Activated CD4-positive, alpha-beta T cell treated with anti-CD3 and anti-CD28 coated beads, Interleukin-10, Interleukin-2, amounts not matched to agents 100 ng/mL and 50 ng/mL, durations not matched to agents 16 hours and 8 hours (primary cell): ENCODE measurements at regions not wholly inside any gene's neighbourhood (a gene's known extent, or its start where the extent isn't known, plus 50 kb on each side); places are given as distances from the start of the nearest gene placed in this dataset.

ENCODE experiments used
- DNase-seq: peaks from one replicate; pipeline ENCODE4 v3.0.0-alpha.2; 2020

DNA sequence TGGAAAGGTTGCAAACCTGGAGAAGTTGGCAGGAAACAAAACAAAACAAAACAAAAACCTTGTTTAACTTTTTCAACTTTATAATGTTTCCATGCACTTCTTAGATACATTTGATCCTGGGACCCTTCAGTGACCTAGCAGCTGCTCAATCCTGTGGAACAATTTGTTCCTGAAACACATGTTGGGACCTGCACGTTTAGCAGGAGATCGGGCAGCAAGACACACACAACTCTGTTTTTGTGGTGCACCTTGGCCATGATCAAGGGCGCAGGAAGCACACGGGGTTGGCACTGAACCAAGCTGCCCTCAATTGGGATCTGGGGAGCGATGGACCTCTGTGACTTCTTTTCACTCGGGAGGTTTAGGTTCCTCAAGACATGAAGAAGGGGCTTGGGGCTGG is 268.7 kb downstream of the LOXHD1 start:
- DNase-seq, result no peak

DNA sequence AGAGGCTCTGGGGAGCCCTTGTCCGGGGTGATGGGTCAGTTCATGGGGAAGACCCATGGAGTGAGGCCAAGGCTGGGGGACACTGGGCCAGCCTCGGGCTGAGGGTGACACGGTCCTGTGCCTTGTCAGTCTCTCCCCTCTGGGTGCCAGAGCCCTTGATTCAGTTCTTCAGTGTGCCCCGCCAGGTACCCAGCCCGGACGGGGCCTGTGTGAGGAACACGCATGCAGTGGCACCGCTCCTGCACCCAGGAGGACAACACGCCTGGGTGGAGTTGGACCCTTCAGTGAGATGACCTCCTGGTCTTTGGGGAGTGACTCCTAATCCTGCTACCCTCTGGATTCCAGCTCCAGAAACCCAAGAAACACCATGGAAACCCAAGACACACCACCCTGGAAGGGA is 264.4 kb downstream of the LOXHD1 start:
- DNase-seq, result no peak

DNA sequence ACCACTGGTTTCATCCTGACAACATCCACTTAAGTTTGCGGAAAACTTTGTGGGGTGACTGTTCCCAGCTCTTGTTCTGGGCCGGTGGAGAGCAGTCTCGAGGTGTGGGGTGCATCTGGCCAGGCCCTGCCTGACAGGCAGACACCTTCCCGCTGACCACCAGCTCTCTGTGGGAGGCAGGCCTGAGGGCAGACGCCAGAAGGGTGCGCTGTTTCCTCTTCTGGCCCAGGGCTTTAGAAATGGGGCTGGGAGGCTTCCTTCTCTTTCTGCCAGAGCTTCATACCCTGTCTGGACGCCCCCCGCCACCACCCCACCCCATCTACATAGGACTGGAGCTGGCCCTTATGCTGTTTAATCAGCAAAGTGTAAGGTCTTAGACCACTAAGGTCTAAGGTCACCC is 263.8 kb downstream of the LOXHD1 start:
- no peak for DNase-seq

DNA sequence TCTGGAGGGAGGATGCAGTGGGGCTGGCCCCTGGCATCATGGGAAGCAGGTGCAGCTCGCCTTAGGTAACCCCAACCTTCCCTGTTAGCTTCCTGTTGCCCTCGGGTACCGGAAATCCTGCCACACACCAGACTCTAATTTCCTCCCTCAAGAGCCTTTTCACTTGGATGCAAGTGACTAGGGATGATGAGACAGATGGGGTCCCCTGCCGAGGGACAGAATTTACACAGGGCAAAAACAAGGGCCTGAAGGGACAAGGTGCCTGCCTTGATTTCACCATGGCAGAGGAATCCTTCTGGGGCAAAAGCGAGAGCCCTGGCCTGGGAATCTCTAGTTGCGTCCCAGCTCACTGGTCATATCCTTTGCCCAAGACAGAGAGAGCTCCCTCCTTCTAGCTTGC is 263.1 kb downstream of the LOXHD1 start:
- DNase-seq, result no peak

DNA sequence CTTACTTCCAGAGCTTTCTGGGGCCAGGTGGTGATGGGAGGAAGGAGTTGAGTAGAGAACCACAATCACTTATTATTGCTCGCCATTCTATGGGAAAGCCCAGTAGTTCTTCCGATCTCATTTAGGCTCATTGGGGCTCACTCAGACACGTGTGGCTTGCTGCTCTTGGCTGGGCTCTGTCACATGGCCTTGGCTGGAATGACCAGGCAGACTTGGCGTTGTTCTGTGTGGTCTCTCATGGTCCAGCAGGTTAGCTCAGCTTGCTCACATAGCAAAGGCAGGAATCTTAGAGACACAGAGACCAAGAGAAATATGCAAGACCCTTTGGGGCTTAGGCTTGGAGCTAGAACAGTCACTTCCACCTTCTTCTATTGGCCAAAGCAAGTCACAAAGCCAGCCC is 261.2 kb downstream of the LOXHD1 start:
- no peak for DNase-seq

DNA sequence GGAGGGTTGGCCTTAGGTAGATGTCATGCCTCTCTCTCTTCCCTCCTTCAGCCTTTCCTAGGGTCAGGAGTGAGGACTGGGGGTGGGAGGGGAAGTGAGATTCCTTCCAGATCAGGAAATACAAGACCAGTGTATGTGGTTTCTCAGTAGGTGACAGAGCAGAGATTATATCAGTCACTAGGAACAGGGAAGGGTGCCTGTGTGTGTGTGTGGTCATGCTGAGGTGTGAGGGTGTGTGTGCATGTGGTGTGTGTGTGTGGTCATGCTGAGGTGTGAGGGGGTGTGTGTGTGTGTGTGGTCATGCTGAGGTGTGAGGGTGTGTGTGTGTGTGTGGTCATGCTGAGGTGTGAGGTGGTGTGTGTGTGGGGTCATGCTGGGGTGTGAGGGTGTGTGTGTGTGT is 259.8 kb downstream of the LOXHD1 start:
- DNase-seq, result no peak

DNA sequence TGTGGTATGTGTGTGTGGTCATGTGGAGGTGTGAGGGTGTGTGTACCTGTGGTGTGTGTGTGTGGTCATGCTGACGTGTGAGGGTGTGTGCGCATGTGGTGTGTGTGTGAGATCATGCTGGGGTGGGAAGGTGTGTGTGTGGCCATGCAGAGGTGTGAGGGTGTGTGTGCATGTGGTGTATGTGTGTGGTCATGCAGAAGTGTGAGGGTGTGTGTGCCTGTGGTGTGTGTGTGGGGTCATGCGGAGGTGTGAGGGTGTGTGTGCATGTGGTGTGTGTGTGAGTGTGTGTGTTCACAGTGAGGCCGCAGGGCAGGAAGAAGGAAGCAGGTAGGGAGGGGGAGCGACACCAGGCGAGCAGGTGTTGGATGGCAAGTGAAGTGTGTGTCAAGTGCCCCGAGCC is 259.0 kb downstream of the LOXHD1 start:
- no peak for DNase-seq

DNA sequence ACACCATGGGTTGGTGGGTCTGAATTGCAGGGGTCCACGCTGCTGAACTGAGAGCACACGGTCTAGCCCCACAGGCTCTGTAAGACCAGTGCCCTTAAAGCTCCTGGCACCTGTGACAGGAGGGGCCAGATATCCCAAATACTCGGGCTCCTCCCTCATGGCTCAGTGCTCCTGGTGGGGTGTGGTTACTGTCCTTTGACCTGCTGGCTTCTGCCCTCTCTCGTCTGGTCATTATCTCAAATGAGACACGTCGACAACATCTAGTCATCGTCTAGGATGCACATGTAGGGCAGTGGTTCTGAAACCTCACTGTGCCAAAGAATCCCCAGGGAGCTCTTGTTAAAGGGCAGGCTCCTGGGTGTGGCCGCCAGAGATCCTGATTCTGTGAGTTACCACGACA is 258.4 kb downstream of the LOXHD1 start:
- DNase-seq, result no peak

DNA sequence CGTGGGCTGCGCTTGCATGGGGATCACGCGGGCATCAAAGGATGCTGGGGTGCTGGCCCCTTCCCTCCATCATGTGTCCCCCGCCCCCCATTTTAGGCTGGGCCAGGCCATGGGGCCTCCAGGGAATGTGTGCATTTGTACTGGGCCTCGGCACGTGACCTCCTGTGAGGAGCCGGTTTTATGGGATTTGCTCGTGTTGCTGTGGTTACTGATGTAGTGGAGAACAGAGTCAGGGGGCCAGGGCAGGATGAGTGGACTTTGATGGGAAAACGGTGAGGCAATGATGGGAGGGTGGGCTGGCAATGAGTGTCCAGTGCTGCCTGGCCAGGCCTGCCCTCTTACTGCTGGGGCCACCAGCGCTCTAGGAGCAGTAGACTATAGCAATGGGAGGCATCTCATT is 257.7 kb downstream of the LOXHD1 start:
- no peak for DNase-seq

DNA sequence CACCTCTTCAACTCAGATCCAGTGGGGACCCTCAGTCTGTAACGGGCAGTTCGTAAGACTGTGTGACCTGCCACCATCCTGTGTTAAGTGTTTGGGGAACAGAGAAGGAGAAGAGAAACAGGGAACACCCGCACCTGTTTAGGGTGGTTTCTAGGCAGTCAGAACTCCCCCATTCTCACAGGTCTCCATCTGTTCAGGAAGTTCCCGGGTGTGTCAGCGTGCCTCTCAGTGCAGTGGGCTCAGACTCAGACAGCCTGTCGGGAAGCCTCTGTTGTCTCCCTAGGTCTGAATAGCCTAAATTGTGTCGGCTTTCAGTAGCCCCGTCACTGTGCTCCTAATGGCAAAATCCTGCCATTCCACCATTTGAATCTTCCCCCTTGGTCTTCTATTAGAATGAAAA is 256.6 kb downstream of the LOXHD1 start:
- no peak for DNase-seq

DNA sequence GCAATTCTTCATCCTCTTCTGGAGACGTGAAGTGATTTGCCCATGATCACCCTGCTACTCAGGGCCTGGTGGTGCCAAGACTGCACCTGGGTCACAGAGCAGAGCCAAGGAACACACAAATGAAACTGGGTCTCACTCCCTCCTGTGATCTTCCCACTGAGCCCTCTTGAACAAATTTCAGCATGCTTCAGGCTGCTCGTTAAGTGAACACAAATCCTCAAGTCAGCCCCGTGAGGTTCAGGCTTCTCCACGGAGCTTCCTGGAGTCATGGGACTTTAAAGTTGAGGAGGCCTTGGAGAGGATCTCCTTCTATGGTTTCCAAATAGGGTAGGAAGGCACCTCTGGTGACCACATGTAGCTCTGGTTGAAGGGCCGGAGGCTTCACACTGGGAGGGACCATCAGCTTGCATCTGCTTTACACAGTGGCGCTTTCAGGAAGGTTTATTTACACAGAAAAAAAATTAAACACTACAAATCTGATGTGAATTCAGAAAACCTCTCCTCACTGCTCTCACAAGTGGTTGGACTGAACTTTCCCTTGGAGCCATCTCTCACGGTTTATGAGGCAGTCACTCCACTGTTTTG is 255.4 kb downstream of the LOXHD1 start:
- DNase-seq, result no peak

DNA sequence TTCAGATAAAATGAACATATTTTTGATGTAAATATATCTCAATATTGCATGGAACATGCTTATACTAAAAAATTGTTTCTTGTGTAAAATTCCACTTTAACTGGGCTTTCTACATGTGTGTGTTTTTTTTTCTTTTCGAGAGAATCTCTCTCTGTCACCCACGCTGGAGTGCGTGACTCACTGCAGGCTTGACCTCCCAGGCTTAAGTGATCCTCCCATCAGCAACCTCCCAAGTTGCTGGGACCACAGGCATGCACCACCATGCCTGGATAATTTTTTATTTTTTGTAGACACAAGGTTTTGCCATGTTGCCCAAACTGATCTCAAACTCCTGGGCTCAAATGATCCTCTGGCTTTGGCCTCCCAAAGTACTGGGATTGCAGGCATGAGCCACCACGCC is 254.6 kb downstream of the LOXHD1 start:
- DNase-seq, result no peak

DNA sequence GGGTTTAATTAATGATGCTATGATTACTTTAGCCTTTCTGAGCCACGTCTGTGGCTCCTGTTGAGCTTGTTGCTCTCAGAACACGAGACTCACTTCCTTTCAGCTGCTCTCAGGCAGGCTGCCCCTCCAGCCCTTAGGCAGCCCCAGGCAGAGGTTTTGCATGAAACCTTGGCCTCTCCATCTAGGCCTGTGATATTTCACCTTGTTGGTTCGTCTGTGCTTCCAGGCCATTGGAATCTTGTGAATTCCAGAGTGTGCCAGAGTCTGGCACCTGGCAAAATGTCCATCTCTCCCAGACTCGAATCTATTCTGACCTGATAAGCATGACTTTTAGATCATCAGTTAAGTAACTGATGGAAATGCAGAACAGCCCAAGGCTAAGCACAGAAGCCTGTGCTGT is 254.1 kb downstream of the LOXHD1 start:
- DNase-seq, result no peak

DNA sequence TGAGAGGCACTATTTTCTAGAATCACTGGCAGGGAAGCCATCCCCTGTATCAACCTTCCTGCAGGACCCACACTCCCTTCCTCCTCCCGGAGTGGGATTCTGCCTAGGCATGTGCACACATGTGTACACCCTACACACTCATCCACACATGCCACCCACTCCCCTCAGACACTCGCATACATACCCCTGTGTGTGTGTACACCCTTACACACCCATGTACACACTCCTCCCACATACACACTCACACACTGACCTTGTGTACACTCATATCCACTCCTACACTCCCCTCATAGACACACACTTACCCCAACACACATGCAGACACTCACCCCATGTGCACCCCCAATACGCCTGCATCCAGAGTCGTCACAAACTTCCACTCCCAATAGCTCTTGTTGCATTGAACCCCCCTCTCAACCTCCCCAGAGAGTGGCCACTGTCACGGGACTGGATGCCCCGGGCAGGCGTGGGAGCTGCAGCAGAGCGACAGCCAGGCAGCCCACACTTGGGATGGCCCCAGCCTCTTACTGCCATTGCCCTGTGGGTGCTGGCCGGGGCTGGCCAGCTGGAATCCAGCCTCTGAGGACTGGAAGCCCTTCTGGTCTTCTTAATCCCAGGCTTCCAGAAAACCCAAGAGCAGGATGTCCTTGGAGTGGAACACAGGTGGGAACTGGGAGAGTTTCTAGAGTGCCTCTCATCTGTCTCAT is 251.0 kb downstream of the LOXHD1 start:
- no peak for DNase-seq

DNA sequence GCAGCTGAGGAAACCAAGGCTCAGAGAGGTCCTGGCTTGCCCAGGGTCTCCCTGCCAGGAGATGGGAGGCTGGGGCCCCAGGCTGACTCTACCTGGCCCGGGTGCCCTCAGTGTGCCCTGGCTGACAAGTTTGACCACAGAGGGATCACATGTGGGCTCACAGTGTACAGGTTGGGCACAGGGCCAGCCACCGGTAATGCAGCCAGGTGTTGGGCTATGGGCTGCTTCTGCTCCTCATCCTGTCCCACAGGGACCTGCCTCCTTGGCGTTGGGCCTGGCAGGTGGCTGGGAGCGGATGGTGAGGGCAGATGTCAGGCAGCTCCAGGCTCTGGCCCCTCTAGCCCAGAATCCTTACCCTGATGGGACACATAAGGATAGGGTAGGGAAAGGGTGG is 250.5 kb downstream of the LOXHD1 start:
- DNase-seq, result no peak

DNA sequence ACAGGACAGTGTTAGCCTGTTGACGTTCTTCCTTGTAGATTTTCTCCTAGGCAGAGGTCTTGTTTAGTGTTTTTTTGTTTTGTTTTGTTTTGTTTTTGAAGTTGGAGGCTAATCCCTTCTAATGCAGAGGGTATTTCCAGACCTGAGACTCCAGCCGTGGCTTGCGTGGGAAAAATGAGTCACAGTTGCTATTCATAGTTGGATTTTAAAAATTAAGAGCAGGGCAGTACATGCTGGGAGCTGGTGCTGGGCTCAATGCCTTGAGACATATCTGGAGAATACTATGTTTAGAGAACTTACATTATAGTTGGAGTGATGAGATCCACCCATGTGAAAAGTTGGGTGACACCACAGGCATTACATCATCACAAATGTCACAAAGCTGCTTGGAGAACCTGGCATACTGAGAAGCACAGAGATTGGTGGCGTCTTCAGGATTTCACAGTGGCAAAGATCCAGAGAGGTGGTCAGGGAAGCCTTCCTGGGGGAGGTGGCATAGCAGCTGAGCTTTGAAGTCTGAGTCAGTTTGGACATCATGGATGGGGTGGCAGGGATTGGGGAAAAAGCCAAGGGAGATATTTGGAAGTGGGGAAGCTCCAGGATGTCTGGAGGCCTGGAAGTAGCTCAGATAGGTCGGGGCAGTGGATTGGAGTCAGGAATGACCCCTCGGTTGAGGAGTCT is 249.4 kb downstream of the LOXHD1 start:
- no peak for DNase-seq

DNA sequence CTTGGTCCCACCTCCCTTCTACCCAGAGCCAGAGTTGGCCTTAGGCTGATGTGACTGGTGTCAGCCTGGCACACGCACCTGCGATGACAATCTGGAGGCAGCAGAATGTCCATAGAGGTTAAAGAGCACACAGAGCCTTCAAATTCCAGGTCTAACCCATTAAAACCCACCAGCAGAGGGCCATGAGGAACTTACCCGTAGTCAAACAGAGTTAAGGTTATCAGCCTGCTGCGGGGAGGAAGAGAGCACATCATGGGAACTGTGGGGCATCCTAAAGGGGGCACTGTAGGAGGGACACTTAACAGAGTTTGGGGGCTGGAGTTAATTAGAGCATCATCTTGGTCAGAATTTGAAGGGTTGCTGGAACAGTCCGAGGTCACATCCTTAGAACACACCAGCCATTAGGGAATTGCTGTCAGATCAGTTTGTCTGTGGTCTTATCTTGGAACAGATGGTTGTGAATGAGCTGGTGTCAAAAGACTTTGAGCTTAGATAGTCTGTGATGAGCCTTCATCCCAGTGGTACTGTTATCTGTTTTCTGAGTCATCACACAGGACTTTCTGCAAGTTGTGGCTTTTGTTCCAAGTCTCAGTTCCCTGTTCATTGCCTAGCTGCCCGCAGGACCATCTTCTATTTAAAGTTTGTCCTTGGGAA is 248.6 kb downstream of the LOXHD1 start:
- no peak for DNase-seq

DNA sequence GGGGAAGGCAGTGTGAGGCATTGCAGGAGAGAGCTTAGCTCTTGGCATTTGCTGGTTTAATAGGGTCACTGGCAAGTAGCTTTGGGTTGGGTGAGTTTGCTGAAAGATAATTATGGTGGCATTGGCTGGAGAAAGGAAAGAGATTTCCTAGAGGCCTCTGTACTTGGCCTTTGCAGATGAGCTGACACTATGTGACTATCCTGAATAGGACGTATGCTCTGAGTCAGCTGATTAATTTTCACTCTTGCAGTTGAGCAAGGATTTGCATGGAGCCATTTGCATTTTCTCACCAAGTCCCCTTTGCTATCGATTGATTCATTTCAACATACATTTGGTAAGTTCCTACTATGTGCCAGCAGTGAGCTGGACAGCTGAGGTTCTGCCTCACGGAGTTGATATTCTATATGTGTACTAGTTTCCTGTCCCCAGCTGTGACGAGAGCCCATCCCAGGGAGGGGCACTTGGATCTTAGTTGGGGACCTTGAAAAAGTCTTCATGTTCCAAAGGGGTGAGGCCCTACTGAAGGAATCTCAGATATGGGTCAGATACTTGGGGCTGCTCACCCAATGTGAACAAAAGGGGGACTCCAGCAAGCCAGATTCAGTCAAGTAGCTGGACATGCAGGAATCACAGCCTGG is 245.7 kb downstream of the LOXHD1 start:
- DNase-seq, result no peak

DNA sequence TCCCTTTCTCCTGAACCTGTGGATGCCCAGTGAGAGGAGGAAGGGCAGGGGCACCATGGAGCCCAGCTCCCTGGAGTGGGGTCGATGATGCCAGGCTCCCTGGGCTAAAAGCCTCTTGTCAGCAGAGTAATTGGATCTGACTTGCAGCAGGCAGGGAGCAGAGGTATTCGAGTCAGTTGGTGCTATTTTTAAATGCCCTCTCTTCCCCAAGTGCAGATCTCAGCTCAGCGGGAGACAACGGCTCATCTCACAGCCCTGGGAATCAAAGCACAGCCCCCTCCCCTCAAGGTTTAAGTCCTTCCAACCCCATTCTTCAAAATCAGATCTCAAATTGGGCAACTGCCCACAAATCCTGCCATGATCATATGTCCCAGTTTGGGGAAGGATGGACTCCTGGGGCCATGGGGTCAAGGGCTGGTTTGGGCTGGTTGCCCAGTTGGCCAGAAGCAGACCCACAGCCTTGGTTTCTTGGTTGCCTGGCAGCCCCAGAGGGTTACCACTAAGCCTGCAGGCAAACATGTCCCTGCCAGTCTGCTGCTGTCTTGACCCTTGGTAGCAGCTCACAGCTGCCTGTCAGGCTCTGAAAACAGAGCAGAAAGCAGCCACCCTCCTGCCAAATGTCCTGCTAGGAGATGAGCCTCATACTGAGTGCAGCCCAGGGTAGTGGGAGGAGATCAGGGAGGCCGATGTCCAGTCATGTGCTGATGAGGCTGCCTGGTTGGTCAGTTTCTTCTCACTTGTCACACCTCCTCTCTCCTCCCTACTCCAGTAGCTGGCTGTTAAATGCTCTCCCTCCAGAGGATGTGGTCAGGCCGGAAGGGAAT is 244.9 kb downstream of the LOXHD1 start:
- DNase-seq, result no peak

DNA sequence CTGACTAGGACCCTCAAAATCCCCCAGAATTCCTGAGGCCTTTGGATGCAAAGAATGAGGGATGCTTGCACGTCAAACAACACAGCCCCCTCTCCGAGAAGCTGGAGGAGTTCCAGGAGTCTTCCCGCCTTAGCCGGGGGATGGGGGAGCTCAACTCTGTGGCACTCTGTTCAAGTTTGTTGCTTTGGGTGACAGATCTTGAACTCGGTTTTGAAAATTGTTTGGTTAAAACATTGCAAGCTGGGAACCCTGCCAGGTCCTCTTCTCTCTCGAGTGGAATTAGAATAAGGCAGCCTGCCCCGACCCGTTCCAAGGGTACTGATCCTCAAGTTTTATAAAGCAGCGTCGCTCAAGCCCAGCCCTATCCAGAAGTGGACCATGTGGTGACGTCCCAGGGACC is 244.1 kb downstream of the LOXHD1 start:
- no peak for DNase-seq

DNA sequence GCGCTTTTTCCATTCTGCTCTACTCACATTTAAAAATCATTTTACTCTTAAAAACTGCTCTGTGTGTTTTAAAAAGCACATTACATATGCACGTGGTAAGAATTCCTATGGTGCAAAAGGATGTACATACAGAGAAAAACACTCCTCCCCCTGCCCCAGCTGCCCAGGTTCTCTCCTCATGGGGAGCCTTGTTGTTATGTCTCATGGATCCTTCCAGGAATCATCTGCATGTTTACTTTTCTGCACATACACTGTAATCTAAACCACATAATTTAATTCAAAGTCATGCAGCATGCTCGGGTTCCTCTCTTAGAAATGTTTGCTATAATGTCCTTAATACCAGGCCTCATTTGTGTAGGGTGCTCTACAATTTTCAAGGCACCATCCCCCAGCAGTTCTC is 243.3 kb downstream of the LOXHD1 start:
- DNase-seq, result no peak

DNA sequence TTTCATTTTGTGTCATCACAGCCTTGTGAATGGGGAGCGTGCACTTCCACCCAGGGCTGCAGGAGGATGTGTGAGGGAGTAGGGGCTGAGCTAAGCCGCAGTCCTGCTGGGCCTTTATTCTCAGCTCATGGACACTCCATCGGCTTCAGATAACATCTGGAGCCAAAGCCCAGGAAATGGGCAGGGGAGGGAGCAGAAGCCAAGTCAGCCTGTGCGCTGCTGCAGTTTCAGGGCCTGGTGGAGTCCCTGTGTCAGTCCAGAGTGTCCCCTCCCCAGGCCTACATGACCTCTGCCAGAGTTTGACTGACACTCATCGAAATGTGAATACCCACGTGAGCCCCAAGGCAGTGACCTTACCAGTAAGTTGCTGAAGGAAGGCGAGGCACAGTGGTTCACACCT is 242.2 kb downstream of the LOXHD1 start:
- DNase-seq, result no peak
